AML-193 (cell line): ENCODE measurements at regions not wholly inside any gene's neighbourhood (a gene's known extent, or its start where the extent isn't known, plus 50 kb on each side); places are given as distances from the start of the nearest gene placed in this dataset.

Source experiments
- DNase-seq, 2 experiments: peaks; one replicate each; lab custom pipeline; 2025; lab: John Stamatoyannopoulos, UW

DNA sequence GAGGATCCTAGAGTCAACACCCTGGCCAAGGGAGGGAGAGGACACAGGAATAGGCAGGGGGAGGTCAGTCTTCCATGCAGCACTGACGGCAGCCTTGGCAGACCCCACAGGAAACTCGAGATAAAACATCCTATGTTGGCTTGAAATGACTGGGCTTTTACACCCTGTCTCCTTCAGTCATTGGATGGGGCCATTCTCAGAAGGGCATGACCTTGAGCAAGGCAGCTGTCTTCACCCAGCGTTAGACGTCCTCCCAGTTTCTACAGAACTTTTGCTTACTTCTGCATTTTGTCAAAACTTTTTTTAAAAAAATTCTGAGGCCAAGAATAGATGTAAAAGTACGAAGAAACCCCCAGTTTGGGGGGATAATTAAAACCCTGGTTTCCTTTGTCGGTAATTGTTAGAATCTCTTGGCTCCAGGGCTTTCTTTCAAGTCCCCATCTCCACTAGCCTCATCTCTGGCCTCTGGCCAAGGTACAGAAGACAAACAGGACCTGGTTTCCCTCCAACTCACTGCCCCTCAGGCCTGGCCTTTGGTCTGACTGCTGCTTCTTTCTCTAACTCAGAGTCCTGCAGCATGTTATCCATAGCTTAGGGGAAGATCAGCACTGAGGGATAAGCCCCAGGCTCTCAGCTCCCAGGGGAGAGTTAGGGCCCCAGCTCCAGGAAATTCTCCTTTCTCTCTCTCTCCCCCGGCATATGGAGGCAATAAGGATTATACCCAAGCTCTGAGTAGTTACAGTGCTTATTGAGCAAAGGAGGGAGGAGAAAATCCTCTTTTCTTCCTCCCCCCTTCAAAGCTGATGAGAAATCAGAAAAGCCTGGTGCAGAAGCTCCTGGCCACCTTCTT, 51.6 kb upstream of the KCND3 start:
- no peak for DNase-seq

GRCh38 chr1:112043901-112044300, 54.4 kb upstream of the KCND3 start:
- no peak for DNase-seq

DNA sequence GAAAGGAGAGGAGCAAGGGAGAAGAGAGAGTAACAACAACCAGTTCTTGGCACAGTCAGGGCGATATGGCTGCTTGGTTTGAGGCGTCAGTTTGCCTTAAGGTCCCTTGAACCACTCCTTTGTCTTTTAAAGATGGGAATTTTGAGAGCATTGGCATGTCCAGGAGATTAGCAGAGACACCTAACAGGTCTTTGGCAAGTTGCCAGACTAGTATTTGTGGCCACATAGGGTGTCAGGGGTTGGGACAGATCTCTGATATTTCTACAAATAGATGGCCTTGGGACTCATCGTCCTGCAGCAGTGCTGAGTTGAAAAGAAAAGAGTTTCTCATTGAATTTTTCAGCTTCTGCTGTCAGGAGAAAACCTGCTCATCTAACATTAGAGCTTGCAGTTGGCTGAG, 55.3 kb upstream of the KCND3 start:
- no peak for DNase-seq

- DNase-seq = no peak
Measured at GRCh38 chr1:112046630-112047029, 57.2 kb upstream of the KCND3 start.

GRCh38 chr1:112048421-112048820, 59.0 kb upstream of the KCND3 start:
- DNase-seq = no peak

DNA sequence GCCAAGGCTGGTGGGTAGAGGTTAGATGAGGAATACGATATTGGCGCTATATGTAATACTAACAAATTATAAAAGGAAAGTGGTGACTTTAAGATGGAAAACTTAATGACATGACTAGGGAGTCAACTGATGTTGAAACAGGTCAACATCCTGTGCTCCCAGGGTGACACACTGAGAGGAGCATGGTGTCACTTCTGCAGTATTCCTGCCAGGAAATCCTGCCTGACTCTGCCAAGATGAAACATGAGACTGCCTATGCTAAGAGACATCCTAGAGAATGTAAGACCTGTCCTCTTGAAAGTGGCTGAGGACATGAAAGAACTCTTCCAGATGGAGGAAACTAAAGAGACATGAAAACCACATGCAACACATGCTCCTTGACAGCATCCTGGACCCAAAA, 65.0 kb upstream of the KCND3 start:
- no peak for DNase-seq

- no peak for DNase-seq
Measured at GRCh38 chr1:112056354-112056753, 66.9 kb upstream of the KCND3 start.

DNA sequence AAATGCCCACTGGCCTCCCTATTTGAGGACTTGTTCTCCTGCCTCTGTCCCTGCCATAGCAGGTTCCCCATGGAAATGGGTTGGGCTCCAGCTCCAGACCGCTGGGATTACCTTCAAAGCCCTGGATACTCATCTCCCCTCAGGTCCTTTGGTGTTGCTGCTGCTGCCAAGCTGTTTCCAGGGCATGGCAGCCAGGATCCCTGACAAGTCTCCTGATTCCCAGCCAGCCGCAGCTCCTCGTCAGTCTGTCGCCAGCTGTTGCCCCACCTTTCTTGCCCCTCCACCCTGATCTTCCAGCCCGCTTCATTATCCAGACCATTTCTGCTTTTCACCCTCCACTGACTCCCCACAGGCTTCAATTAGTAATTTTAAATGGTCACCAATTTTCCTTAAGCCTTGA, 68.3 kb upstream of the KCND3 start:
- no peak for DNase-seq

DNA sequence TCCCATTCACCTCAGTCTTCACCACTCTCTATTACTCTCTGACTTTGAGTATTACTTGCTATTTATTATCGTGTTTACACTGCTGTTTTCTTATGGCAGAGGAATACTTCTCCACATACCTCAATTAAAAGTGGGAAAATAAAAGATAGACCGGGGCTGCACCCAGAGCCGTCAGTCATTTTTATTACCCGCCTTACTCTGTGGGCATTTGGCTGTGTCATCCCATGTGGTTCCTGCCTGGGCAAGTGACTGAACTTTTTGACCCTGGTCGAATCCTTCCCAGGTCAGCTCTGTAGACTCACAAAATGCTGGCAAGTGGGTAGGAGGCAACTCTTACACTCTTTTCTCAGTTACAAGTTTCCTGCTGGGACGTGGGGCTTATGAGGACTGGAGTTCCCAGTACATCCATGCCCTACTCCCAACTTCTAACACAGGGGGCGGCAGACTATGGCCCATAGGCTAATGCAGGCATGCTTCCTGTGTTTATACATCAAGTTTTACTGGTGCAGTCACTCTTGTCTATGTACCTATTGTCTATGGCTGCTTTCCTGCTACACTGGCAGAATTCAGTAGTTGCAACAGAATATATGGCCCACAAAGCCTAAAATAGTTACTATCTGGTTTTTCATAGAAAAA, 69.5 kb upstream of the KCND3 start:
- no peak for DNase-seq

DNA sequence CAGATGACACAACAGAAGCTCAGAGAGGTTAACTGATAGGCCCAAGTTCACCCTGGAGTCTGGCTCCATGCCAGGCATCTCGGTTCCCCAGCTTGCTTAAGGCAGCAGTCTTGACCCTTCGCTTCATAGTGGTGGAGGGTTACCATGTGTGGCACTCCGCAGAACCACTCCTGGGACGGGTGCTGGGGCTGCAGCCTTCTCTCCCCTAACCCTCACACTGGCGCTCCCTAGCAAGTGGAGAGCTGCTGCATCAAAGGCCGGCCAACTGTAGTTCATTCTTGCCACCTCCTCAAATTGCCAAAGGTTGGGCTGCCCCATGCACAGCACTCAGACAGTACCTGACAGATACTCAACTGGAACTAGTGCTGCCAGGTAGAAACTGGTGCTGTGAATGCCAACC, 70.2 kb upstream of the KCND3 start:
- no peak for DNase-seq

DNA sequence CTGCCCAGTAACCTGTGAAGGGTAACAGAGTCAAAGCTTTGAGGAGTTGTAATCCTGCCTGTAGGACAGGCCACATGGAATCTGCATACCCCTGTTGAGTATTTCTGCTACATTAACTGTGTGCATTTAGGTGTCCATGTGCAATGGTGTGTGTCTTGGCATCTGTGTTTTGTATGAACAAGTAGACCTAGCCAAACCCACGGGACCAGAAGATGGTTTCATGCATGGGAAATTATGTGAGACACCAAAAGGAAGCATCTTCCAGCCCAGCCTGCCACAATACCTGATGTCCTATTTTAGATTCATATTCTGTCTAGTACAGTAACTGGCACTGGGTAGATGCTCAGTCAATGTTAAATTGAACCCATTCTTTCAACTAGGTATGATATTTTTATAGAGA, 70.8 kb upstream of the KCND3 start:
- DNase-seq = no peak

GRCh38 chr1:112061056-112061455, 71.6 kb upstream of the KCND3 start:
- DNase-seq = no peak

GRCh38 chr1:112061901-112062320, 72.4 kb upstream of the KCND3 start:
- DNase-seq = no peak

DNA sequence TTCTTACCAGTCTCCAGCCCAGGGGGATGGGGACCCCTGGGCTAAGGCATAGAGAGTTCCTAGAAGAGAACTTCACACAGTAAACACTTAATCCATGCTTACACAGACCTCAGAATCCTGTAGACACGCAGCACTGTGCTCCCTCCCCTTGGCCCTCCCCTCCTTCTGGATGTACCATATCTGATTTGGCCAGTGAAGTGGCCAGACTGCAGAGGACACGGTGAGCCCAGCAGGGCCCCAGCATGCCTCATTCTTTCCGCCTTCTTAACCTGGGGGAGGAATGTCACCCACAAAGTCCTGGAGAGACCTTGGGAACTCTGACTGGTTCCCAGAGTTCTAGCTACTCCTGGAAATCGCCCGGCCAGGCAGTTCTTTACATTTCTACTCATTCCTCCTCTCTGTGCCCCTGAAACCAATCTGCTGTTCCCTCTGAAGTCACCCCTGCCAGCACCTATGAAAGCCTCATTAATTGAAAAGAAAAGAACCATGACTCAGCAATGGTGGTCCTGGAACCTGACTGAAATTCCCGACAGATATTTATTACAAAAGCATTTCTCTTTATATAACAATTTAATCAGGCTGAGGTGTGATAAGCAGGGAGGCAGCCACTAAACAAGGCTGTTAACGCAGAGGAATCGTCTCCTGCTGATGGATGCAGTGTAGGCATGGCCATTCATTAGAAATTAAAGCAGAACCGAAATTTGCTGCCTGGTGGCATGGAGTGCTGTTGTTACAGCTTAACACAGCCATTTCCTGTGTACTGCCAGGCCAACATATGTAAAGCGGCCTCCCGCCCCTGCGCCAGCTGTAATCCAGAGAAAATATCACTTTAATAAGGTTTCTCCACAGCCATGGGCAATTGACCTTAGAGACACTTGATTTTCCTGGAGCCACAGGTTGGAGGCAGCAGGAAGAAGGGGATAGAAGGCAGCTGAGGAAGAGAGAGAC, 74.6 kb upstream of the KCND3 start:
- no peak for DNase-seq

- no peak for DNase-seq
Measured at GRCh38 chr1:112067989-112068388, 78.5 kb upstream of the KCND3 start.

DNA sequence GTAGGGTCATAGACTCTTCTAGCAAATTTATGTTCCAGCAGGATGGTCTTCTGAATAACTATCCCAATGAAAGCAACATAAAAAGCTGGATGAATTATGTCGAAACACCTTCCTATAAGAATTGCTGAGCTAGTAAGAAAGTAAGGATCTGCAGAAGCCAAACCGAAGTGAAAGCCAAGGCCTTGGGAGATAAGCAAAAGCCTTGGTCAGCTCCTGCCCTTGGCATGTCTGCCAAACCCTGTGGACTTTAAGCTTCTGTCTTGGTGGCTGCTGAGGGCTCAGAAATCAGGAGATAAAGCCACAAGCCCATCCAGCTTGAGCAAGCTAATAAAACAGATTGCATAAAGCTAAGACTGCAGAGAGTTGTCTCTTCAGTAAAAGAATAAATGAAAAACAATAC, 81.2 kb upstream of the KCND3 start:
- DNase-seq = no peak

- no peak for DNase-seq
Measured at GRCh38 chr1:112074711-112075110, 85.2 kb upstream of the KCND3 start.

- DNase-seq = no peak
Measured at GRCh38 chr1:112075566-112075965, 86.1 kb upstream of the KCND3 start.

DNA sequence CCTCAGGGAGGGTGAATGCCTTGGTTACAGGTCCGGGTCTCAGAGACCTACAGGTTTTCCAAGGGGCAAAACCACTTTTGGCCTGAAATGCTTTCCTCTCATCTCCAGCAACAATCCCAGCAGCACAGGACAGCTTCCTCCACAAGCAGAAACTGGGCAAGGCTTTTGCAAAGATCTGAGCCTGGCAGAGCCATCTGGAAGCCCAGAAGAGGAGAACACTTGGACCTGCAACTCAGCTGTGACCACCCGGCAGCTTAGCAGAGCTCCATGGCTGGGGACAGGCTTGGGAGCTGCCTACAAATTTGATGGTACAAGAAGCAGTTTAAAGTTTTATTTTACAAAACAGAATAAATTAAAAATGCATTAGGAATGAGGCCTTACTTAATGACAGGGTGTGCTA, 90.0 kb upstream of the KCND3 start:
- DNase-seq = no peak

GRCh38 chr1:112083487-112083886, 94.0 kb upstream of the KCND3 start:
- DNase-seq = no peak

DNA sequence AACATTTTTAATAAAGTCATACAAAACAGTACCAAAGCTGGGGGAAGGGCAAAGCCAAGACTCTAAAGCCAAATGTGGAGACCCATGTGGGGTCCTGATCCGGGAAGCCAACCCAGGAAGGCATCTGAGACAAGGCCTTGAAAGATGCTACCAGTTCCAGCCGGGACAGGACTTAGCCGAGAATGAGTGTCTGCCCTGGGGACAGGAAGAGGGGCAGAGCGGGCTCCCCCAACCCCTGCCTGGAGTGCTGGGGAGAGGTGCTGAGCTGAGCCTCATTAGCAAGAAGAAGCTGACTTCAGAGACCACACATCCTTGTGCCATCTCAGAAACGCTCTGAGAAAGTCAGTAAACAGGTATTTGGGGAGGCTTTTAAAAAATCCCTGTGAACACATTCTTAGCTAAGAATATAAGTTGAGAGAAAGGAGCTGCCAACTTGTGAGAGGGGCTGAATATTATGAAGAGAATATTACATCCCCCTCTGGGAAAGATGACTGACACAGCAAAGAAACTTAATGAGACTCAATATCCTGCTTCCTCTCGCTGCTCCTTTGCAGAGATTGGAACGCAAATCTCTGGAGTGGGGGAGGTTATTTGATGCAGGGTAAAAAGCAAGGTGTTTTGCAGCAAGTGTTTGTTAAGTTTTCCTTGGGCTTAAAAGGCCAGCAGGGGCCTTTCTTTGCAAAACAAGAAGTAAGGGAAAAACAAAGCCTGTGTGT, 103.3 kb upstream of the KCND3 start:
- DNase-seq = no peak

- DNase-seq = no peak
Measured at GRCh38 chr1:112093372-112093694, 103.9 kb upstream of the KCND3 start.
